ENCODE measurements at regions not wholly inside any gene's neighbourhood (a gene's known extent, or its start where the extent isn't known, plus 50 kb on each side); places are given as distances from the start of the nearest gene placed in this dataset.

GRCh38 chr2:236884569-236885175 is 201.0 kb upstream of the COPS8 start:
- no peaks in the 10 kb centered on the region for H3K27me3 Mint-ChIP-seq (ENCODE audit: unreplicated experiment)
- TF ChIP-seq CTCF (IDR thresholded peaks at IDR 0.05), result no peak
- H3K9me3 Mint-ChIP-seq (ENCODE audit: unreplicated experiment), result peaks cover 13% of the 10 kb centered on the region
- no peak overlapping the region for H3K27ac Mint-ChIP-seq (ENCODE audit: unreplicated experiment)
- H3K36me3 Mint-ChIP-seq (ENCODE audit: unreplicated experiment), result peaks cover 6% of the 10 kb centered on the region
- peaks cover 25% of the 10 kb centered on the region for H3K4me1 Mint-ChIP-seq (ENCODE audit: unreplicated experiment)
- DNase-seq (ENCODE audit: extremely low spot score, unreplicated experiment), result no peak
- H3K4me3 Mint-ChIP-seq (ENCODE audit: unreplicated experiment), result no peak overlapping the region

- DNase-seq (ENCODE audit: extremely low spot score, unreplicated experiment), result no peak
- H3K27ac Mint-ChIP-seq (ENCODE audit: unreplicated experiment), result no peak overlapping the region
- peaks cover 25% of the 10 kb centered on the region for H3K4me1 Mint-ChIP-seq (ENCODE audit: unreplicated experiment)
- no peak for TF ChIP-seq CTCF (IDR thresholded peaks at IDR 0.05)
- H3K36me3 Mint-ChIP-seq (ENCODE audit: unreplicated experiment), result peaks cover 6% of the 10 kb centered on the region
- peaks cover 13% of the 10 kb centered on the region for H3K9me3 Mint-ChIP-seq (ENCODE audit: unreplicated experiment)
- H3K27me3 Mint-ChIP-seq (ENCODE audit: unreplicated experiment), result no peaks in the 10 kb centered on the region
- H3K4me3 Mint-ChIP-seq (ENCODE audit: unreplicated experiment), result no peak overlapping the region
Observed at GRCh38 chr2:236886456-236886855, 199.2 kb upstream of the COPS8 start.

- H3K4me3 Mint-ChIP-seq (ENCODE audit: unreplicated experiment), result no peak overlapping the region
- no peak for TF ChIP-seq CTCF (IDR thresholded peaks at IDR 0.05)
- H3K36me3 Mint-ChIP-seq (ENCODE audit: unreplicated experiment), result peaks cover 6% of the 10 kb centered on the region
- peak overlapping the region; percentile 76 for H3K27ac Mint-ChIP-seq (ENCODE audit: unreplicated experiment)
- H3K4me1 Mint-ChIP-seq (ENCODE audit: unreplicated experiment), result peaks cover 25% of the 10 kb centered on the region
- DNase-seq (ENCODE audit: extremely low spot score, unreplicated experiment), result no peak
- H3K9me3 Mint-ChIP-seq (ENCODE audit: unreplicated experiment), result peaks cover 4% of the 10 kb centered on the region
- no peaks in the 10 kb centered on the region for H3K27me3 Mint-ChIP-seq (ENCODE audit: unreplicated experiment)
Observed at GRCh38 chr2:236887531-236887930, 198.2 kb upstream of the COPS8 start.

- Mint-ChIP-seq H3K4me1 (ENCODE audit: unreplicated experiment) (peaks cover 25% of the 10 kb centered on the region), H3K4me3 (ENCODE audit: unreplicated experiment) (no peak overlapping the region), H3K27ac (ENCODE audit: unreplicated experiment) (peak overlapping the region; percentile 76), H3K27me3 (ENCODE audit: unreplicated experiment) (no peaks in the 10 kb centered on the region), H3K9me3 (ENCODE audit: unreplicated experiment) (no peaks in the 10 kb centered on the region), H3K36me3 (ENCODE audit: unreplicated experiment) (peaks cover 3% of the 10 kb centered on the region)
- TF ChIP-seq CTCF (IDR thresholded peaks at IDR 0.05), result no peak
- DNase-seq (ENCODE audit: extremely low spot score, unreplicated experiment), result no peak
Observed at GRCh38 chr2:236887953-236888793, 197.5 kb upstream of the COPS8 start.

Measured in osteocyte (in vitro differentiated cells).